NCI-H1436 treated with DMSO at 0.1 percent for 48 hours (cell line): ENCODE measurements at regions not wholly inside any gene's neighbourhood (a gene's known extent, or its start where the extent isn't known, plus 50 kb on each side); places are given as distances from the start of the nearest gene placed in this dataset.

Experiments
- DNase-seq: peaks from one replicate; lab custom pipeline; 2025; lab: John Stamatoyannopoulos, UW

DNA sequence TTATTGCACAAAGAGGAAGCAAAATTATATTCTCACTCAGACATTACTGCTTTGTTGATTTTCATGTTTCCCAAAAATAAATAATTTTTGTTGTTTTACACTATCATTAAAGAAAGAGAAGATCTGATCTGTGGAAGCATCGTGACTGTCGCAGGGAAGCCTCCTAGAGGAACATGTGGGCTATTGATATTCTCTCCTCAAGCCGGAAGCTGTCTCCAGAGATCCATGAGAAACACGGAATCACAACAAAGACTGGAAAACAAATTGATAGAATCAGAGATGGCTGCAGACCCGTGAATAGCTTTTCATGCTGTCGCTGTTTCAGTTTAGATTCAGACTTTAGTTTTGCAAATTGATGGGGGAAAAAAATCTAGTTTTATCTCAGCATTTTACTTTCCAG, 235.2 kb upstream of the TMPO start:
- DNase-seq: no peak

DNA sequence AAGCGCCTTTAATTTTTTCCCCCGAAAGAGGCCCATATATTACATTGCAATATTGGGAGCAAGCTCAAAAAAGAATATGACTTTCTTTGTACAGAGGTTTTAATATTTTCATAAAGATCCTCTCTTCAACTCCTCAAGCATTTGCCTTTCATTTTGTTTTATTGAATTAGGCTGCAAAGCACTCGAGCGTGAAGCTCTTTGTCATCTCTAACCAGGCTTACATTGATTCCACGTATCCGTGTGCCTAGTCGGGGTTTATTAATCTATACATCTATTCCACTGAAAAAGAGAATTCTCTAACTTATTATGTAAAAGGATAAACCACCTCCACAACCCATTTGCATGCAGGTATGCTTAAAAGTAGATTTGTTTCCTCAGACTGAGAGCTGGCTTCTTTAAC, 234.8 kb upstream of the TMPO start:
- DNase-seq: no peak

DNA sequence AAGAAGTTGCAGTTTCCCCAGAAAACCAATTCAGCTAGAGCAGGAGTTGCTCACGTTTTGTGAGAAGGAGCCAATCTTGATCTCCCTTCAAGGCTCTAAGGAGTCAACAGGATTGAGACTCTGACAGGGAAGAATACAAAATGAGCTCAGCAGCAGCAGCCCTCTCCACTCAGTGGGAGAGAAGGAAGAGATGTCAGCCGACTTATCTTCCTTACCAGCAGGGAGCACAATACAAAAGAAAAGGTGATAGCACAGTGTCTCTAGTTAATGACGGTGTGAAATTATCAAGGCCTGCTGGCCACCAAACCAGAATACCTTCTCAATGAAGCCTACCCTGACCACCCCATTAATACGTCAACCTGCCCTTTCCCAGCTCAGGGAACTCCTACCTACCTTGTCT, 223.6 kb upstream of the TMPO start:
- no peak for DNase-seq

DNA sequence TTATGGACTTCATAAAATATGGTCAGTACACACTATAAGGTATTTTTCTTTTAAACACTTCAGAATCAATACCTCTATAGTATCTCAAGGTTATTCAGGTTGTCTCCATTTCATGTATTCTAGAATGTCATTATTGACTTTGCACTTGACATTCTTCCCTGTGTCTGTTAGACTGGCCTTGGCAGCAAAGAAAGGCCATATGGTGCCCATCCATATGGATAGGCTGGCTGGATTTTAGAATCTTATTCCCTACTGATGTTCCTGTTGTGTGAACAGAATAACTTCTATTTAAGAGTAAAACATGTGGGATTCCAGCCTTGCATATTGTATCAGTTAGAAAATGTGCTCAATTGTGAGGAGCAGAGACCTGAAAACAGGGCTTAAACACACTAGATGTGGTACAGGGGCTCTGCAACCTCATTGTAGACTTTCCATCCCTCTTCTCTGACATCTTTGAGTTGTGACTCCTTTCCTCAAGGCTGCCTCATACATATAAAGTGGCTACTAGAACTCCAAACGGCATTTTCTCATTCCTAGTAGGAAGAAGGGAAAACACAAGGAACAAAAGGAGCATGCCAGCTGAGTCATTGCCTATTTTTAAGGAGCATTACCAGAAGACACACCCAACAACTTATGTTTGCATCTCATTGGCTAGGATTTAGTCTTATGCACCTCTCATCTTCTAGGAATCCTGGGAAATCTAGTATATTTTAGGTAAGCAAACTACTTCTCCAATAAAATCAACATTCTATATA, 221.2 kb upstream of the TMPO start:
- DNase-seq: no peak

DNA sequence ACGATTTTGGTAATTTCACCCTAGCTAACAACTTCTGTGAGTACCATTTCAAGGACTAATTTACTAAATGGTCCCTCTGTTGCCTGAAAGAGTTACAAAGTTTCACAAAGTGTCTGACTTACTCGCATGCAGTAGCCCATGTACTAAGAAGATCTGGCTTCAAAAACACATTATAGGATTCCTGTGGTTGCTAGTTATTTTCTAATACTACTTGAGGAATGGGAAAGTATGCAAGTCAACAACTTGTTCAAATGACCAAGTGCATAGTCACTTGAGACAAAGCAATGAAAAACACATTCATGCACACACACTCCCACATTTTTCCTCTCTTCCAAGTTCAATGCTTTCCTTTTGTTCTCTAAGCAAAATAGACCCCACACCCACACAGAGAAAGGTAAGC, 219.7 kb upstream of the TMPO start:
- no peak for DNase-seq

DNA sequence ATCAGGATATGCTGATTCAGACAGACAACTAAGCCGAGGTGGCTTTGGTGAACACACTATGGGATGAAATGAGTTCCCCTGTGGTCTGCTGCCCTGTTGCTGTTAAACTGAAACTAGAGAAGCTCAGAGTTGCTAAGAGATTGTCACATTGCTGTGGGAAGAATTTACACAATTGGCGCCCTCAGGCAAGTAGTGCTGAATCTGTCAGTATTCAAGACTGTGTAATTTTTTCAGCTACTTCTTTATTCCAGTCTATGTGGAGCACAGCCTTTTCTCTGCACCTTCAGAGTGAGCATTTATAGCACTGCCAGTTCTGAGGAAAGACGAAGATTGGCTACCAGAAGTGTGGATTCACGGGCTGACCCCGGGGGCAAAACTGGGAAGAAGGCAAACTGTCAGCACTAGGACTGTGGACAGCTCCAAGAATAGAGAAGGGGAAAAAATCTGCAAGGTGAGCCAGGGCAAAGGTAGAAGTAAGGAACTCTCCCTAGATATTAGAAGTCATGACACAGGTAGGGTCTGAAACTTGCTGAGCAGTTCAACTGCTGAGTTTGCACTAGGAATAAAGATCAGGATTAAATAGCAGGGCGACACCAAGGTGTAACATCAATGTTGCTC, 218.8 kb upstream of the TMPO start:
- no peak for DNase-seq

DNA sequence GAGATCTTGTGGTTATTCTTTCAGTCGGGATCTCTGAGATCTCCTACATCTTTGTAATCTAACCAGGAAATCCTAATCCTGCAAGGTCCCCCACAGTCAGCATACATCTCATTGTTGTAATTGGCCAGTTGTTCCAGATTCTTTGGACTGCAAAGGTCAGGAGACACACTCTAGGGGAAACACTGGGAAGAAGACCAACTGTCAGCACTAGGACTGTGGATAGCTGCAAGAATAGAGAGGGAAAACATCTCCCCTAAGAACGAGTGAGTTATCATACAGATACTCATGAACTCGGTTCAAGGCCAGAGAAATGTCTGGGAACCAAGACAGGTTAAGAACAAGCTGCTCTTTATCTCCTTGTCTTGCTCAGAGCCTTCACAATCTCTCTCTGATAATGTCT, 217.9 kb upstream of the TMPO start:
- DNase-seq: no peak

DNA sequence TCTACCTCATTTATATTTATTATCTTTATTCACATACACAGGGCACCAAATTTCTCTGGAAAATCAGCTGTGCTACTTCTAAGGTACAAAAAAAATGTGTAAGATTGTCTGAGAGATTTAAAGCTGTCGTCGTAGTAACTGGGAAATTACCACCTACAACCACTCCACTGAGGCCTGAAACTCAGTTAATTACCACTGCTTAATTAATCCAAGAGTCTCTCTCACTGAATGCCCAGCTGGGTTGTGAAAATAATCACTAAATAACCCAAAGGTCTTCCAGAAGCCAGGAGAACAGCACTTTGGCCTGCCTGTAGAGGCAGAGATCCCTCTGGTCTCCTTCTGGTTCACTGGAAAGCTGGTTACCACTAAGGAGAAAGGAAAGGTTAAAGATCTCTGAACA, 207.2 kb upstream of the TMPO start:
- no peak for DNase-seq

DNA sequence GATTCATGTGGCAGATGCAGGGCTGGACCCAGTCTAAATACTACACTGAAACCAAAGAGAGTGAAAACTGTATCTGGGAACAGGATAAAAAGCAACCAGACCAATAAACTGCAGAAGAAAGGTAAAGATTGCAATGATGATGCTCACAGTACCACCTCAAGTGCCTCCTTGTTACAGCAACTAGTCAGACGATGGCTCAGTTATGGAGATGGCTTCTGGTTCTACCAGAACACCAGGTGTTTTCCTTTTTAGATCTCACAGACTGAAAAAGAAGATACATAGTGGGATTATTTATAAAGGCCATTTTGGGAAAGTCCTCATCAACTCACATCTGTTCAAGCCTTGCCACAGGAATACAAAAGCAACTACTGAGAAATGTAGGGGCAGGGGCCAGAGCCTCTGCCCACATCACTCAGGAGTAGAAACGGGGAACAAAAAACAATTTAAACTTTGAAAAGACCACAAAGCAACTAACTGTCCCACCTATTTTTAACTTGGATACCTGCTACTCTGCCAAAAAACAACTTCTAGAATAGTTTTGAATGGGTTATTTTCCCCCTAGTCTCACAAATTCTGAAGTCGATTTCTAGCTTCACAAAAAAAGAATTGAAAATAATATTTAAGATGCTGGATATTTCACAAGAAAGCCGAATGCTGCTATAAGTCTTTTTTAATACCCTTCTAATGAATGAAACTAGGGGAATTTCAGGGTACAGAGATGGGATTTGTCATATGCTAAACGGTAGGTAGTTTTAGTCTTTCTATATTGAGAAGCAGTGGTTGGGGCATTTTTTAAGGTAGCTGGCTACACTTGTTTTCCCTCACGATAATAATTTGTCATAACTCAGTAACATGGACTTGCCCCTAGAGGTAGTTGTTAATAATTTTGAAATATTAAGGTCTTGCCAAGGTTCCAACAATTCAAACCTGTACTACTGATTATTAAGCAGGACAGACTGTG, 197.2 kb upstream of the TMPO start:
- DNase-seq: no peak

DNA sequence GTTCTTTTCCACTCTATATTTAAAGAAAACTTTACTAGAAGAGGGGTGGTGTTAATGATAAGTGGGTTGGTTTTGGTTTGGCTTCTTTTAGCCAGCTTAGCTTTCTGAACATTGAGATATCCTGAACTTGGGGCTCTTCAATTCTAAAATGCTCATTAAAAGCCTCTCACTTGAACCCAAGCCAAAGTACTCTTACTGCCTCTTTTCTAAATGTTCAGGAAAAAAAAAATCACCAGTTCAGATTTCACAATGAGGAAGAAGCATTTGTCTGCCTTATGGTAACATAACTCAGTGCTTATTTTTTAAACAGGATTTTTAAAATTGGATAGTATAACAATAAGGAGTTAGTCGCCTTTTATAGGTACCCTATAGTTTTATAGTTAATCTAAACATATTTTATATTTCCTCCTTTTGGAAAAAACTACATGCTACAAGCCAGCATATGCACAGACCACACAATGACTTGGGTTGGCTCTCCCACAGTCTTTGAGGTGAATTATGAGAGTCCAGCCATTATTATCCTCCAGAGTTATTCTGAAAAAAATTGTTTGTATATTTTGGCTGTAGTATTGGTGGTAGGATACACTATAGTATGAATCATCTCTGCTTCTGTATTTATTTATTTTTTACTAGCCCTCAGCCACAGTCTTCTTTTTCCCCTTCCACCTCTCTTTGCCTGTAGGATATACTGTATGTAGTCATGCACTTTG, 195.5 kb upstream of the TMPO start:
- DNase-seq: no peak

DNA sequence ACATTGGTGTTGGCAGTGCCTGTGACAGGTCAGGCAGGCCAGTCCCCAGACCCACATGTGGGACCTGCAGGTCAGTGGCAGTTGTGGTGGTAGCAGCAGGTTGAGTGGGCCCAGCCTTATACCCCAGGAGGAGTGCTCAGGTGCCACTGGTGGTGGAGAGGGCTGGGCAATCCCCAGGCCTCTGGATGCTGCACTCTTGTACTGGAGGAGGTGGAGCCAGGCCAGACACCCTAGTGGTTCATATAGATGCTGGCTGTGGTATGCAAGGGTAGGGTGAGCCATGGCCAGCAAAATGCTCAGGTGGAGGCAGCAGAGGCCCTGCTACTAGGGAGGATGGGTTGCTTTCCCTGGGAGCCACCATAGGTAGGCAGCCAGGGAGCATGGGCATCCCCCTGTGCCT, 190.4 kb upstream of the TMPO start:
- no peak for DNase-seq

DNA sequence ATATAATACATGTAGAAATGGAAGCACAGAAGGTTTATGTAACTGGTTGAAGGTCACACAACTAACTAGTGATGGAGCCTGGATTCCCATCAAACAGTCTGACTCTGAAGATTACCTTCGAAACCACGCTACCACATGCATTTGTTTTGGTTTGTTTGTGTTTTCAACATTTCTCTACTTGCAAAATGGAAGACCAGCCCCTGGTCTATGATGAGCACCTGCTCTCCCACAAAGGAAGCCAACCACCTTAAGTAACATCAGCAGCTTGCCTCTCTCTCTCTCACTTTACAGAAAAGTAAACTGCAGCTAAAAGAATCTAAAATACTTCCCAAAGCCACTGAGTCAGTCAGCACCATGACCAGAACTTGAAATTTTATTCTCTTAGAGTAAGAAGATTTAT, 186.9 kb upstream of the TMPO start:
- no peak for DNase-seq

DNA sequence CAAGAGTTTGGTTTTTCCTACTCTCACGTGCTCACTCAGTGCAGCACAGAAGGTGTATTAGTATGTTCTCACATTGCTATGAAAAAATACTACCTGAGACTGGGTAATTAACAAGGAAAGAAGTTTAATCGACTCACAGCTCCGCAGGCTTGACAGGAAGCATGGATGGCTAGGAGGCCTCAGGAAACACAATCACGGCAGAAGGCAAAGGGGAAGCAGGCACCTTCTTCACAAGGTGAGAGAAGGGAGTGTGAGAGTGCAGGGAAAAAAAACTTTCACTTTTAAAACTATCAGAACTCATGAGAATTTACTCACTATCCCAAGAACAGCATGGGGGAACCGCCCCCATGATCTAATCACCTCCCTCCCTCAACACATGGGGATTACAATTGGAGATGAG, 185.8 kb upstream of the TMPO start:
- no peak for DNase-seq

DNA sequence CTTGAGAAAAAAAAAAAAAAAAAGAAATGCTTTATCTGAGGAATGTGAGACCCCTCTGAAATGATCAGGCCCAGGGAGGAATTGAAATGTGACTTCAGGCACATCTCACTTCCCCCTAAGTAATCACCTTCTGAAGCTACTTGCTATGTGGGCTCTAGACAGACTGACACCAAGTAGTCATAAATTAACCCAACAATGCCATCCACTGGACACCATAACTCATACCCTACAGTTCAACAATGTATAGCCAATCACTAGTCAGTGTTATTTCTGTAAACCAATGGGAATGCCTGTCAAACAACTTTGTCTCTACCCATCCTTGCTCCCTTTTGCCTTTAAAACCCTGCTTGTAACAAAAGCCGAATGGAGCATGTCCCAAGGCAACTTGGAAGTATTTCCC, 182.7 kb upstream of the TMPO start:
- DNase-seq: no peak

DNA sequence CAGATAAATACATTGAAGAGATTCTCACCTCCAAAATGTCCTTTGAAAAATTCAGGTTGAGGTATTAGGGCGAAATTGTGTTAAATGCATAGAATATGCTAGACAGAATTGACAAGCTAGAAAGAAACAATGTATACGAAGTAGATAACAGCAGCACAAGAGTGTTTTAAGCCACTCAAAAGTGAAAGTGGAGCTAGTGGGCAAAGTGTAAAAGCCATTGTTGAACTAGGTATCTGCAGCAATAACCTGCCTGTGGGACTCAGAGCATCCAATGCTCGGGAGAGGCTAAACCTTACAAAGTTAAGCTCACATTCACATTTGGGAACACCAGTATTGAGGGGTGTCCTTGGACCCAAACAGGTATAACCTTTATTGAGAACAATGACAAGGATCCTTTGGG, 180.6 kb upstream of the TMPO start:
- DNase-seq: no peak

DNA sequence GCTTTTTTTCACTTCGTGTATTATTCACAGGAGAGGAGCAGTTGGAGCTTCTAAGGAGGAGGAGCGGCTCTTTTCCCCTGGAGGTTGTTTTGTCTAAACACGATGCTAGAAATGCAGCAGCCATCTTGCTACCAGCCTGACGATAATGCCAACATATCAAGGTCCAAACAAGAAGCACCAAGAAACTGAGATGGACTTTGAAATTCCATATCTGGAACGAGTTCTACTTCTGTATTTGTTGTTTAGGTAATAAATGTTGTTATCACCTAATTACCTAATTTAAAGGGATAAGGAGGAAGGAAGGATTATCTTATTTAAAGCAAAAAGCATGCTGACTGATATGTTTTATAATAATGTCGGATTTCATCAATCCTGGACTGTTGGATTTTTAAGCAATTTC, 174.4 kb upstream of the TMPO start:
- no peak for DNase-seq

DNA sequence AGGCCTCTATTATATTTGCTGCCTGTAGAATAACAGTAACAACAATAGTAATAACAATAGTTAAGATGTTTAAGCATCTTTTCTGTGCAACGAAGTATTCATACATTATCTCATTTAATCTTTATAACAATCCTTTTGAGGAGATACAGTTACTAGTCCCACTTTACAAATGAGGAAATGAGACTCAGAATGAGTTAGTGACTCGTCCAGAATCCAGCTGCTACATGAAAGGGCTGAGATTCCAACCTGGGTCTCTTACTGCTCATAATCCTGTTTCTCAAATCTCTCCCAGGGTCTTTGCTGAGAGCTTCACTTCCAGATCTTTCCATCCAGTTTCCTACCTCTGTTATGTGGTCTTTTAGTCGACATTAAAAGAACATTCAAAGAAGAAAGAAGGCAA, 173.7 kb upstream of the TMPO start:
- no peak for DNase-seq

DNA sequence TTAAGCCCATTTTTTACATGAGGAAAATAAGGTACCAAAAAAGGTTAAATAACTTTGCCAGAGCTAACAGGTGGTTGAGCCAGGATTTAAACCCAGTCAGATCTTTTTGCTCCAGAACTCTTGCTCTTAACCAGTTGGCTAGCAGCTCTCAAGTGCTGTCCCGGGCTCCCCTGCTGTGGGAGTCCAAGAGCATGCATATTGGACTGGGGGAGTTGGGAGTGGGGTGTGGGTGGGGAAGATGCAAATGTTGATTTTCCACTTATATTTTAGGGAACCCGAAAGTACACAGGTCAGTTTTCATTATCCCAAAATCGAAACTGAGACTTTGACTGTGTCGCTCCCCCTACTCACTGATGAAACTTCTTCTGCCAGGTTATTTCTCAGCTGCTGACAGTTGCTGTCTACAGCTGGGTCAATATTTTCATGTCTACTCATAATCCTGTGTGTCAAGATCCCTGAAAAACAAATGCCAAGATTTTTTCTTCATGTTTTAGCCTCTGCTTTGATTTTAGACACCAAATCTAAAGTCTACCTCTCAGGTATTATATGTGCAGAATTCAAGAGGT, 172.3 kb upstream of the TMPO start:
- no peak for DNase-seq

DNA sequence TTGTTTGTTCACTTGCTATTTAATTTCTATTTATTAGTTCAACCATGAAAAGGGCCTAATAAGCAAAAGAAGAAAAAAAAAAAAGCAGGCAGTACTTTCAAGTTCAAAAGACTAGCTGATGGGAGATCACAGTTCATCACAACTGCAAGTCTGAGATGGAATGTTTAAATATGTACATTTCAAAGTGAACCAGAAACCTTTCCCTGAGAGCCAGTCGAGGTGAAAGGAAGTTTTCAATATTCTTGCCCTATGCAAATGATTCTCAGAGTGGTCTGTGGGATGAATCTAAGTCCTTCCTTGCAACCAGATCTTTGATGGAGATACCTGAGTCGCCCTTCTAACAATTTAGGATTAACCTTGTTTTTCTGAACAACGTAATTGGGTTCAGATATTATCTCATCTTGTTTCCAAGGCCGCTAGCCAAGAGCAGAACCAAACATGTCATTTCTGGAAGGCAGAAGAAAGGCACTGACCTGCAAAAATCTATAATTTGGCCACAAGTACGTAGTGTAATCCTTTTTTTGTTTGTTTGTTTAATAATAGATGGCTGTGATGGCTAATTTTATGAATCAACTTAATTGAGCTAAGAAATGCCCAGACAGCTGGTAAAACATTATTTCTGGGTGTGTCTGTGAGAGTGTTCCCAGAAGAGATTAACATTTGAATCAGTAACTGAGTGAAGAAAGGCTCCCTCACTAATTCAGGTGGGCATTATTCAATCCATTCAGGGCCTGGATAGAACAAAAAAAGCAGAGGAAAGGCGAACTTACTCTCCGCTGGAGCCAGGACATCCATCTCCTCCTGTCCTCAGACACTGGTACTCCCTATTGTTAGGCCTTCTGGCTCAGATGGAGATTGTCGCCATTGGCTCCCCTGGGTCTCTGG, 171.1 kb upstream of the TMPO start:
- DNase-seq: no peak

DNA sequence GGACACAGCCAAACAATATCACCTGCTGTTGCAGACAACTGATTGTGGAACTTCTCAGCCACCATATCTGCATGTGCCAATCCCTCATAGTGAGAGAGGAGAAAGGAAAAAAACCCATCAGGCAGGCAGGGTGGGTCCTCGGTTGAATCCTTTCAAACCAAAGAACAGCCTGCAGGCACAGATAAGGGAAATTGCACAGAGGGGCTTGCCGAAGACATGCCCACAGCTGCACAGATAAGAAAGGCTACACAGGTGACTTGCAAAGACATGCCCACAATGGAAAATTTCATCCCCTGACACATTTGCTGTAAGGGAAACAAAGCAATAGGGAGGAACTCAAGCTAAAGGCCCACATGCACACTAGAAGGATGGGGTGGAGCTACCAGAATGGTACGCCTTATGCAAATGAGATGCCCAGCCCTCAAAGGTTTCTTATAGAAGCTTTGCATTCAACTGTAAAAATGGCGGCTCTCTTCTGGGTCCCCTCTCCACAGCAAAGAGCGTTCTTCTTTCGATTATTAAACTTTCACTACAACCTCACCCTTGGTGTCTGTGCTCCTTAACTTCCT, 170.0 kb upstream of the TMPO start:
- DNase-seq: no peak

DNA sequence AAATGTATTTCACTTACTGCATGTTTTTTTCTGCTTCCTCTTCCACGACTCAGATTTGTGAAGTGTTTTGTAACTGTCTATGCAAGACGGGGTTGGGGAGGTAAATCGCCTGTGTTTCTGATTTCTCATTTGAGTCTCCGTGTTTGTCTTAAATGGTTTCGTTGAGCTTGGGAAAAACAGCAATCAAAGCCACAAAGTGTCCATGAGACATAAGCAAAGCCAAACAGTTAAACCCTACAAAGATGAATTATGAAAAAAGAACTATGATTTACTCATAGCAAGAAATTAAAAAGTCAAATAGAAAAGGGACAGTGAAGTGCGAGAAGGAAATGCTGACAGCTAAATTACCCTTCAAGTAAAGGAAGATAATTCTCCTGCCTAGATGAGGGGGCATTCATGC, 164.3 kb upstream of the TMPO start:
- no peak for DNase-seq
